ENCODE measurements at regions not wholly inside any gene's neighbourhood (a gene's known extent, or its start where the extent isn't known, plus 50 kb on each side); places are given as distances from the start of the nearest gene placed in this dataset.
A peak's percentile ranks its signal among the peaks of the same experiment; 100 is the strongest.

DNA sequence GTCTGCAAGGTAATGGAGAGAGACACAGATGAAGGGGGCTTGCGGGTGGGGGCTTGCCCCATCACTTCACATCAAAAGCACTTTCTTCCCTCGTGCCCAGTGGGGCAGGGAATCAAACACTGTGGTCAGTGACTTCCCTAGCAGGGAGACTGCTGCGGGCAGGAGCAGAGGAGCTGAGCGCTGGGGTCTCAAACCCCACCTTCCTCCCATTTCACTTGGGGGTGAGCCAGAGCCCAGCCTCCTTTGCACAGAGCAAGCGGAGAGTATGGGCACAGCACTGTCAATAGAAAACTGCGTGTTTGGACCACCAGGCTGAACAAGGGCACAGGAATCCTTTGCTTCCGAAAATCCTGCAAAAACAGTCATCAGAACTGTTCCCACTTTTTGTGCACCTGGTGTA, 355.8 kb upstream of the MKI67 start:
- intact Hi-C loops (cut with DNase I): no loop called here
- Histone ChIP-seq H3K9me3 (peaks cover 0 to 3% (median 0%) of the 10 kb centered on the region in 12 donors), H3K27ac (no peak overlapping the region), H3K4me1 (no peaks in the 10 kb centered on the region), H3K27me3 (peaks cover 0 to 15% (median 0%) of the 10 kb centered on the region in 9 donors), H3K4me3 (no peak overlapping the region), H3K36me3 (no peaks in the 10 kb centered on the region)
- 83 to 84% (median 83%) methylated on average over 7 of the region's 7 CpGs for WGBS, 4 donors
- DNase-seq: peak in 1 of 5 donors; percentile 21
- TF ChIP-seq CTCF (IDR thresholded peaks at IDR 0.05): no peak
- TF ChIP-seq POLR2A (IDR thresholded peaks at IDR 0.05): no peak
- no peak for ATAC-seq

- Histone ChIP-seq H3K4me3 (no peak overlapping the region), H3K36me3 (no peaks in the 10 kb centered on the region), H3K27ac (no peak overlapping the region), H3K9me3 (peaks cover 0 to 3% (median 0%) of the 10 kb centered on the region in 12 donors), H3K27me3 (peaks cover 0 to 11% (median 0%) of the 10 kb centered on the region in 9 donors), H3K4me1 (no peaks in the 10 kb centered on the region)
- DNase-seq (no peak), ATAC-seq (no peak)
- intact Hi-C loops (cut with DNase I): no loop called here
- WGBS, 4 donors: 77 to 87% (median 84%) methylated on average over 14 to 16 of the region's 16 CpGs
- TF ChIP-seq POLR2A (IDR thresholded peaks at IDR 0.05) (no peak), CTCF (IDR thresholded peaks at IDR 0.05) (no peak)
These were observed 357.0 kb upstream of the MKI67 start for GRCh38 chr10:128483216-128483615.

DNA sequence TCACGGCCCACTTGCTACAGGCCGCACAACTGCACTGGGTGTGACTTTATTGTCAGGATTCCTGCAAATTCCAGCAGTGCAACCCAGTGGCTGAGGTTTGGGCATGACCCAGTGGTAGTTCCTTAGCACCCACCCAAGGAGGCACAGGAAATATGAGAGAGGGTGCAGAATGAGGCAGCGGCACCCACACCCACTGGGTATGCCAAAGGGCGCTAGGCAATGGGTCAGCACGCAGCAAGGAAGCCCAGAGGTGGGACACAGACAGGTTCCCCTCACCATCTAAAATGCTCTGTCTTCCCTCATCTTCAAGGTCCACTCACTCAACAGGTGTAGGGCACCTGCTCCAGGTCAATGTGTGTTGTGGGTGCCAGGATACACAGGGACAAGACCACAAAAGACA, 357.8 kb upstream of the MKI67 start:
- WGBS, 4 donors: 95 to 98% (median 96%) methylated on average over 4 to 5 of the region's 5 CpGs
- Histone ChIP-seq H3K9me3 (peaks cover 0 to 3% (median 0%) of the 10 kb centered on the region in 12 donors), H3K4me3 (no peak overlapping the region), H3K27me3 (peaks cover 0 to 8% (median 0%) of the 10 kb centered on the region in 9 donors), H3K27ac (no peak overlapping the region), H3K4me1 (no peaks in the 10 kb centered on the region), H3K36me3 (no peaks in the 10 kb centered on the region)
- ATAC-seq: no peak
- no peak for DNase-seq
- TF ChIP-seq CTCF (IDR thresholded peaks at IDR 0.05): no peak
- no peak for TF ChIP-seq POLR2A (IDR thresholded peaks at IDR 0.05)
- intact Hi-C loops (cut with DNase I): no loop called here

- intact Hi-C loops (cut with DNase I): no loop called here
- no peak for DNase-seq
- WGBS, 4 donors: 74 to 81% (median 79%) methylated on average over 7 of the region's 7 CpGs
- Histone ChIP-seq H3K4me1 (no peaks in the 10 kb centered on the region), H3K9me3 (peaks cover 0 to 3% (median 0%) of the 10 kb centered on the region in 12 donors), H3K27ac (no peak overlapping the region), H3K27me3 (peaks cover 0 to 2% (median 0%) of the 10 kb centered on the region in 9 donors), H3K4me3 (no peak overlapping the region), H3K36me3 (no peaks in the 10 kb centered on the region)
- no peak for ATAC-seq
- TF ChIP-seq POLR2A (IDR thresholded peaks at IDR 0.05): no peak
- no peak for TF ChIP-seq CTCF (IDR thresholded peaks at IDR 0.05)
These were observed 359.5 kb upstream of the MKI67 start for GRCh38 chr10:128485701-128486235.
